Neural cell (in vitro differentiated cells): ENCODE measurements at regions not wholly inside any gene's neighbourhood (a gene's known extent, or its start where the extent isn't known, plus 50 kb on each side); places are given as distances from the start of the nearest gene placed in this dataset.

Source experiments
- H2AFZ ChIP-seq: fragments of 200-600, 300-800 bp; sonication (generic), shearing (Covaris generic); 2 replicates; pipeline ENCODE4 v1.6.0; 2014; ENCODE audit warnings: low read depth, mild to moderate bottlenecking, antibody characterized with exemption, low read length, moderate library complexity
- H3F3A ChIP-seq: fragments of 200-600 bp; shearing (Covaris generic); 2 replicates; pipeline ENCODE4 v1.6.1; 2016; ENCODE audit warnings: mild to moderate bottlenecking, moderate library complexity, mixed read lengths, antibody characterized with exemption, low read length; ENCODE audit not compliant: insufficient read depth, poor library complexity, severe bottlenecking
- H3K27ac ChIP-seq: fragments of 200-600, 300-800 bp; sonication (generic), shearing (Covaris generic); 2 replicates; pipeline ENCODE4 v1.5.1; 2014; ENCODE audit warnings: mild to moderate bottlenecking, low read length, moderate library complexity
- H3K27me3 ChIP-seq: fragments of 300-800, 200-600 bp; sonication (generic), shearing (Covaris generic); 2 replicates; pipeline ENCODE4 v1.6.0; 2014; ENCODE audit warnings: mild to moderate bottlenecking, low read depth, low read length, moderate library complexity; ENCODE audit not compliant: insufficient read depth
- H3K36me3 ChIP-seq: fragments of 300-800, 200-600 bp; sonication (generic), shearing (Covaris generic); 2 replicates; pipeline ENCODE4 v1.5.1; 2014; ENCODE audit warnings: mild to moderate bottlenecking, antibody characterized with exemption, low read length, moderate library complexity; ENCODE audit not compliant: insufficient read depth
- H3K4me2 ChIP-seq: fragments of 300-800, 200-600 bp; sonication (generic), shearing (Covaris generic); 2 replicates; pipeline ENCODE4 v1.6.0; 2014; ENCODE audit warnings: mild to moderate bottlenecking, low read length
- H3K4me3 ChIP-seq: fragments of 300-800, 200-600 bp; sonication (generic), shearing (Covaris generic); 2 replicates; pipeline ENCODE4 v1.5.1; 2014; ENCODE audit warnings: mild to moderate bottlenecking, low read length, moderate library complexity
- H3K79me2 ChIP-seq: fragments of 200-600 bp; shearing (Covaris generic); replicated peaks from 2 replicates; pipeline ENCODE4 v1.6.0; 2014; ENCODE audit warnings: mild to moderate bottlenecking, low read length, moderate library complexity; ENCODE audit not compliant: insufficient read depth
- H3K9ac ChIP-seq: fragments of 300-800, 200-600 bp; sonication (generic), shearing (Covaris generic); 2 replicates; pipeline ENCODE4 v1.6.1; 2016; ENCODE audit warnings: mild to moderate bottlenecking, low read length, mixed read lengths
- H3K9me2 ChIP-seq: fragments of 200-600 bp; shearing (Covaris generic); 2 replicates; pipeline ENCODE4 v1.6.1; 2016; ENCODE audit warnings: mild to moderate bottlenecking, low read length, mixed read lengths; ENCODE audit not compliant: insufficient read depth
- H3K9me3 ChIP-seq: fragments of 200-600, 300-800 bp; sonication (generic), shearing (Covaris generic); 2 replicates; pipeline ENCODE4 v1.6.1; 2016; ENCODE audit warnings: mild to moderate bottlenecking, mixed run types, low read length, moderate library complexity, mixed read lengths
- H4K20me1 ChIP-seq: fragments of 200-600 bp; shearing (Covaris generic); 2 replicates; pipeline ENCODE4 v1.6.1; 2016; ENCODE audit warnings: mild to moderate bottlenecking, mixed run types; ENCODE audit not compliant: insufficient read depth
- CTCF ChIP-seq: fragments of 450-650 bp; IDR thresholded peaks from 2 replicates; pipeline ENCODE4 v1.5.1; 2014; ENCODE audit warnings: antibody characterized with exemption, mild to moderate bottlenecking, moderate library complexity; ENCODE audit not compliant: poor library complexity, severe bottlenecking
- EP300 ChIP-seq: fragments of 450-650 bp; conservative IDR thresholded peaks from 2 replicates; pipeline ENCODE4 v1.6.1; 2014; ENCODE audit warnings: antibody characterized with exemption, mild to moderate bottlenecking, moderate library complexity; ENCODE audit not compliant: poor library complexity, severe bottlenecking
- EZH2 ChIP-seq: fragments of 200-600, 300-800 bp; shearing (Covaris generic), sonication (generic); IDR thresholded peaks from 2 replicates; pipeline ENCODE4 v1.6.1; 2014; ENCODE audit warnings: antibody characterized with exemption, low read length, borderline replicate concordance, mild to moderate bottlenecking; ENCODE audit not compliant: insufficient read depth, poor library complexity, severe bottlenecking
- MXI1 ChIP-seq: fragments of 450-650 bp; conservative IDR thresholded peaks from 2 replicates; pipeline ENCODE4 v1.6.1; 2014; ENCODE audit warnings: antibody characterized with exemption, mild to moderate bottlenecking; ENCODE audit not compliant: poor library complexity, severe bottlenecking
- POLR2AphosphoS5 ChIP-seq: IDR thresholded peaks from 2 replicates; pipeline ENCODE4 v1.6.1; 2012
- RAD21 ChIP-seq: fragments of 450-650 bp; conservative IDR thresholded peaks from 2 replicates; pipeline ENCODE4 v1.6.1; 2014; ENCODE audit warnings: antibody characterized with exemption, mild to moderate bottlenecking, moderate library complexity
- REST ChIP-seq: IDR thresholded peaks from 2 replicates; pipeline ENCODE4 v1.6.1; 2012; ENCODE audit warnings: borderline replicate concordance
- SMC3 ChIP-seq: fragments of 450-650 bp; conservative IDR thresholded peaks from 2 replicates; pipeline ENCODE4 v1.6.1; 2014; ENCODE audit warnings: antibody characterized with exemption, mild to moderate bottlenecking, moderate library complexity; ENCODE audit not compliant: poor library complexity
- TAF1 ChIP-seq: IDR thresholded peaks from 2 replicates; pipeline ENCODE4 v1.6.1; 2012; ENCODE audit warnings: low read depth

- H3K9me3 ChIP-seq: no peaks in the 10 kb centered on the region
- TF ChIP-seq TAF1 (no peak), MXI1 (no peak), POLR2AphosphoS5 (no peak), RAD21 (no peak), SMC3 (no peak), EP300 (no peak), EZH2 (no peak), REST (no peak), CTCF (no peak)
- no peak overlapping the region for H3K4me2 ChIP-seq
These were observed 1241.1 kb upstream of the ZEB2 start for GRCh38 chr2:145760781-145761649.

GRCh38 chr2:145759228-145759915 is 1239.5 kb upstream of the ZEB2 start:
- no peak overlapping the region for H3K4me3 ChIP-seq
- H3K36me3 ChIP-seq: no peaks in the 10 kb centered on the region
- H3K9me3 ChIP-seq: no peaks in the 10 kb centered on the region
- H3K4me2 ChIP-seq: no peak overlapping the region
- H3K9ac ChIP-seq: no peak overlapping the region
- H4K20me1 ChIP-seq: no peaks in the 10 kb centered on the region
- H2AFZ ChIP-seq: no peak overlapping the region
- H3K79me2 ChIP-seq: no peaks in the 10 kb centered on the region
- no peaks in the 10 kb centered on the region for H3K27me3 ChIP-seq
- no peaks in the 10 kb centered on the region for H3K9me2 ChIP-seq
- H3F3A ChIP-seq: no peaks in the 10 kb centered on the region
- H3K27ac ChIP-seq: no peak overlapping the region
- TF ChIP-seq REST (no peak), EP300 (no peak), MXI1 (no peak), RAD21 (no peak), TAF1 (no peak), SMC3 (no peak), POLR2AphosphoS5 (no peak), CTCF (no peak), EZH2 (no peak)

More at GRCh38 chr2:145760781-145761649, 1241.1 kb upstream of the ZEB2 start:
- H4K20me1 ChIP-seq: no peaks in the 10 kb centered on the region
- H2AFZ ChIP-seq: no peak overlapping the region
- no peaks in the 10 kb centered on the region for H3K9me2 ChIP-seq
- H3K36me3 ChIP-seq: no peaks in the 10 kb centered on the region
- no peaks in the 10 kb centered on the region for H3F3A ChIP-seq
- H3K4me3 ChIP-seq: no peak overlapping the region
- no peak overlapping the region for H3K27ac ChIP-seq
- H3K27me3 ChIP-seq: no peaks in the 10 kb centered on the region
- H3K79me2 ChIP-seq: no peaks in the 10 kb centered on the region
- no peak overlapping the region for H3K9ac ChIP-seq
